ENCODE measurements at regions not wholly inside any gene's neighbourhood (a gene's known extent, or its start where the extent isn't known, plus 50 kb on each side); places are given as distances from the start of the nearest gene placed in this dataset.

GRCh38 chr2:221154176-221154575 is 417.9 kb downstream of the EPHA4 start:
- peaks cover 5% of the 10 kb centered on the region for H3K27me3 Mint-ChIP-seq (ENCODE audit: low read depth, unreplicated experiment)
- no peak overlapping the region for H3K27ac ChIP-seq (ENCODE audit: low read depth, low read length)
- no peak overlapping the region for H3K4me3 Mint-ChIP-seq (ENCODE audit: unreplicated experiment)
- H3K9ac ChIP-seq (ENCODE audit: low read length) = no peak overlapping the region
- no peak for TF ChIP-seq EZH2 (IDR thresholded peaks at IDR 0.05; ENCODE audit: insufficient read depth, low read length)
- TF ChIP-seq CTCF (IDR thresholded peaks at IDR 0.05; ENCODE audit: insufficient read depth, low read depth, low read length) = no peak
- FAIRE-seq (no peak), DNase-seq (ENCODE audit: low read depth) (no peak)
- no peak overlapping the region for H3K4me2 ChIP-seq (ENCODE audit: low read length)
- no peak overlapping the region for H3K27ac Mint-ChIP-seq (ENCODE audit: unreplicated experiment)
- H3K9me3 Mint-ChIP-seq (ENCODE audit: unreplicated experiment) = peaks cover 6% of the 10 kb centered on the region
- H3K9me3 ChIP-seq (ENCODE audit: insufficient read depth, low read depth, low read length) = no peaks in the 10 kb centered on the region
- H3K4me1 Mint-ChIP-seq (ENCODE audit: low read depth, unreplicated experiment) = peaks cover 4% of the 10 kb centered on the region
- H4K20me1 ChIP-seq (ENCODE audit: insufficient read depth, low read length) = no peaks in the 10 kb centered on the region
- H3K27me3 ChIP-seq (ENCODE audit: insufficient read depth, low read length) = no peaks in the 10 kb centered on the region
- no peaks in the 10 kb centered on the region for H3K79me2 ChIP-seq (ENCODE audit: insufficient read depth, low read length)
- H3K4me1 ChIP-seq (ENCODE audit: insufficient read depth, low read length) = no peaks in the 10 kb centered on the region
- H3K36me3 Mint-ChIP-seq (ENCODE audit: low read depth, unreplicated experiment) = no peaks in the 10 kb centered on the region
- H3K4me3 ChIP-seq (ENCODE audit: insufficient read depth, low read depth, low read length) = no peak overlapping the region
- H3K36me3 ChIP-seq (ENCODE audit: insufficient read depth, low read length) = no peaks in the 10 kb centered on the region
- H2AFZ ChIP-seq (ENCODE audit: low read depth, low read length) = no peak overlapping the region

GRCh38 chr2:221156062-221156734 is 415.9 kb downstream of the EPHA4 start:
- H3K4me1 Mint-ChIP-seq (ENCODE audit: low read depth, unreplicated experiment) = peaks cover 4% of the 10 kb centered on the region
- H4K20me1 ChIP-seq (ENCODE audit: insufficient read depth, low read length) = no peaks in the 10 kb centered on the region
- no peak overlapping the region for H3K4me2 ChIP-seq (ENCODE audit: low read length)
- no peaks in the 10 kb centered on the region for H3K4me1 ChIP-seq (ENCODE audit: insufficient read depth, low read length)
- H2AFZ ChIP-seq (ENCODE audit: low read depth, low read length) = no peak overlapping the region
- H3K4me3 ChIP-seq (ENCODE audit: insufficient read depth, low read depth, low read length) = no peak overlapping the region
- DNase-seq (ENCODE audit: low read depth) = no peak
- no peaks in the 10 kb centered on the region for H3K9me3 Mint-ChIP-seq (ENCODE audit: unreplicated experiment)
- no peaks in the 10 kb centered on the region for H3K27me3 ChIP-seq (ENCODE audit: insufficient read depth, low read length)
- H3K9me3 ChIP-seq (ENCODE audit: insufficient read depth, low read depth, low read length) = no peaks in the 10 kb centered on the region
- H3K27ac ChIP-seq (ENCODE audit: low read depth, low read length) = no peak overlapping the region
- H3K27ac Mint-ChIP-seq (ENCODE audit: unreplicated experiment) = no peak overlapping the region
- no peak overlapping the region for H3K4me3 Mint-ChIP-seq (ENCODE audit: unreplicated experiment)
- H3K27me3 Mint-ChIP-seq (ENCODE audit: low read depth, unreplicated experiment) = no peaks in the 10 kb centered on the region
- TF ChIP-seq EZH2 (IDR thresholded peaks at IDR 0.05; ENCODE audit: insufficient read depth, low read length) (no peak), CTCF (IDR thresholded peaks at IDR 0.05; ENCODE audit: insufficient read depth, low read depth, low read length) (no peak)
- H3K36me3 Mint-ChIP-seq (ENCODE audit: low read depth, unreplicated experiment) = no peaks in the 10 kb centered on the region
- H3K9ac ChIP-seq (ENCODE audit: low read length) = no peak overlapping the region
- FAIRE-seq = no peak
- H3K36me3 ChIP-seq (ENCODE audit: insufficient read depth, low read length) = no peaks in the 10 kb centered on the region
- H3K79me2 ChIP-seq (ENCODE audit: insufficient read depth, low read length) = no peaks in the 10 kb centered on the region

DNA sequence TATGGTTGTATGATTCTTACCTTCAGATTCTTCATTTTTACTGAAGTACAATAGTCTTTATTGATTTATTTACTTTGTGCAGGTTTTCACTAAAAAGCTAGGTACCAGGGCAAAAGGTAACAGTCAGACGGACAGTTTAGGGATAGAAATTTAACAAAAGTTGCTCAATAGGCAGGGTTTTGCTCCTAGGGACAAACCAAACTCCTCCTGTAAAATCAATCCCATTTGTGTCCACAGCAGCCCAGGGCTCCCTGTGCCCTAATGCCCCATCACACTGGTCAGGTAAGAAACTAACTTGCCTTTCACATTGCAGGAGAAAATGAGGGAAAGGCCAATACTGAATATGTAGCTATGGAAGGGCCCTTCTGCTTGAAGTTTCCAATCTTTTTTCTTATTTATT is 410.9 kb downstream of the EPHA4 start:
- Histone ChIP-seq H3K9ac (ENCODE audit: low read length) (no peak overlapping the region), H3K79me2 (ENCODE audit: insufficient read depth, low read length) (no peaks in the 10 kb centered on the region), H3K36me3 (ENCODE audit: insufficient read depth, low read length) (no peaks in the 10 kb centered on the region), H4K20me1 (ENCODE audit: insufficient read depth, low read length) (no peaks in the 10 kb centered on the region), H3K9me3 (ENCODE audit: insufficient read depth, low read depth, low read length) (no peaks in the 10 kb centered on the region), H2AFZ (ENCODE audit: low read depth, low read length) (no peak overlapping the region), H3K27ac (ENCODE audit: low read depth, low read length) (no peak overlapping the region), H3K4me2 (ENCODE audit: low read length) (no peak overlapping the region), H3K4me1 (ENCODE audit: insufficient read depth, low read length) (no peaks in the 10 kb centered on the region), H3K27me3 (ENCODE audit: insufficient read depth, low read length) (no peaks in the 10 kb centered on the region), H3K4me3 (ENCODE audit: insufficient read depth, low read depth, low read length) (no peak overlapping the region)
- FAIRE-seq (no peak), DNase-seq (ENCODE audit: low read depth) (no peak)
- no peaks in the 10 kb centered on the region for H3K36me3 Mint-ChIP-seq (ENCODE audit: low read depth, unreplicated experiment)
- no peak overlapping the region for H3K4me3 Mint-ChIP-seq (ENCODE audit: unreplicated experiment)
- no peaks in the 10 kb centered on the region for H3K9me3 Mint-ChIP-seq (ENCODE audit: unreplicated experiment)
- peaks cover 4% of the 10 kb centered on the region for H3K4me1 Mint-ChIP-seq (ENCODE audit: low read depth, unreplicated experiment)
- TF ChIP-seq EZH2 (IDR thresholded peaks at IDR 0.05; ENCODE audit: insufficient read depth, low read length) = no peak
- TF ChIP-seq CTCF (IDR thresholded peaks at IDR 0.05; ENCODE audit: insufficient read depth, low read depth, low read length) = no peak
- no peaks in the 10 kb centered on the region for H3K27me3 Mint-ChIP-seq (ENCODE audit: low read depth, unreplicated experiment)
- H3K27ac Mint-ChIP-seq (ENCODE audit: unreplicated experiment) = no peak overlapping the region
